ENCODE measurements at regions not wholly inside any gene's neighbourhood (a gene's known extent, or its start where the extent isn't known, plus 50 kb on each side); places are given as distances from the start of the nearest gene placed in this dataset.
A peak's percentile ranks its signal among the peaks of the same experiment; 100 is the strongest.

DNA sequence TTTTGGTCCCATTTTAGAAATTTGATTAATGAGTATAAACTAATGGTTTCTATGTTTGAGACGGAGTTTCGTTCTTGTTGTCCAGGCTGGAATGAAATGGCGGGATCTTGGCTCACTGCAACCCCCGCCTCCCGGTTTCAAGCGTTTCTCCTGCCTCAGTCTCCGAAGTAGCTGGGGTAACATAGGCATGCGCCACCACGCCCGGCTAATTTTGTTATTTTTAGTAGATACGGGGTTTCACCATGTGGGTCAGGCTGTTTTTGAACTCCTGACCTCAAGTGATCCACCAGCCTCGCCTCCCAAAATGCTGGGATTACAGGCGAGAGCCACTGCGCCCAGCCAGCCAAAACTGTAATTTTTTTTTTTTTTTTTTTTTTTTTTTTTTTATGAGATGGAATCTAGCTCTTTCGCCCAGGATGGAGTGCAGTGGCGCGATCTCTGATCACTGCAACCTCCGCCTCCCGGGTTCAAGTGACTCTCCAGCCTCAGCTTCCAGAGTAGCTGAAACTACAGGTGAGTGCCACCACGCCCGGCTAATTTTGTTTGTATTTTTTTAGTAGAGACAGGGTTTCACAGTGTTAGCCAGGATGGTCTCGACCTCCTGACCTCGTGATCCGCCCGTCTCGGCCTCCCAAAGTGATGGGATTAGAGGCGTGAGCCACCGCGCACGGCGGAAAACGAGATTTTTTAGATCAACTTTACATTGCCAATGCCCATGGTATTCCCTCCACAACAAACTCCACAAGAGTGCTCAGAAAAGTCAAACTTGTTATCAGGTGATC is 127.8 kb downstream of the HFE start:
- no peak for DNase-seq (ENCODE audit: low read depth in 2 of 3, low spot score in 1 of 3)

GRCh38 chr6:26215585-26216358 is 128.5 kb downstream of the HFE start:
- no peak for DNase-seq (ENCODE audit: low read depth in 2 of 3, low spot score in 1 of 3)

DNA sequence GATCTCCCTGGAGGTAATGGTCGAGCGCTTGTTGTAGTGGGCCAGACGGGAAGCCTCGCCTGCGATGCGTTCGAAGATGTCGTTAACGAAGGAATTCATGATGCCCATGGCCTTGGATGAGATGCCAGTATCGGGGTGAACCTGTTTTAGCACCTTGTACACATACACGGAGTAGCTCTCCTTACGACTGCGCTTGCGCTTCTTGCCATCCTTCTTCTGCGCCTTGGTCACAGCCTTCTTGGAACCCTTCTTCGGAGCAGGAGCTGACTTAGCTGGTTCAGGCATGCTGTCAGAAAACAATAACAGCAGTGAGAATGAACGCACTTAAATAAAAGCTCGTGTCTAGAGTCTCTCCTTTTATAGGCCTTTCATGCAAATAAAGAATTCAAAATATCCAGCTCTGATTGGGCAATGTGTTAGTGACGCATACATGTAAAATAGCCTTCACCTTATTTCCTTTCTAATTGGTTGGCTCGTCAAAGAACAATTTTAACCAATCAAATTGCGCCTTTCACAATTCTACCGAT is 129.2 kb downstream of the HFE start:
- peak; percentile 64 to 78 (median 69) for DNase-seq (ENCODE audit: low read depth in 2 of 3, low spot score in 1 of 3)

GRCh38 chr6:26216886-26217713 is 129.9 kb downstream of the HFE start:
- peak; percentile 70 to 81 (median 76) for DNase-seq (ENCODE audit: low read depth in 2 of 3, low spot score in 1 of 3)

DNA sequence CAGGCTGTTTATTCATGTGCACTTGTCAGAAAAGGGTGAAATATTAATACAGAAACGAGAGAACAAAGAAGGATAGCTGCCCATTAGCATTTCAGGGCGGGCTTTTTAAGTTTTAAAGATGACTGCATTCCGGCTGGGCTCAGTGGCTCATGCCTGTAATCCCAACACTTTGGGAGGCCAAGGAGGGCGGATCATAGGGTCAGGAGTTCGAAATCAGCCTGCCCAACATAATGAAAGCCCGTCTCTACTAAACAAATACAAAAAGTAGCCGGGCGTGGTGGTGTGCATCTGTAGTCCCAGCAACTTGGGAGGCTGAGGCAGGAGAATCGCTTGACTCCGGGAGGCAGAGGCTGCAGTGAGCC is 130.5 kb downstream of the HFE start:
- DNase-seq (ENCODE audit: low read depth in 2 of 3, low spot score in 1 of 3), result no peak

DNA sequence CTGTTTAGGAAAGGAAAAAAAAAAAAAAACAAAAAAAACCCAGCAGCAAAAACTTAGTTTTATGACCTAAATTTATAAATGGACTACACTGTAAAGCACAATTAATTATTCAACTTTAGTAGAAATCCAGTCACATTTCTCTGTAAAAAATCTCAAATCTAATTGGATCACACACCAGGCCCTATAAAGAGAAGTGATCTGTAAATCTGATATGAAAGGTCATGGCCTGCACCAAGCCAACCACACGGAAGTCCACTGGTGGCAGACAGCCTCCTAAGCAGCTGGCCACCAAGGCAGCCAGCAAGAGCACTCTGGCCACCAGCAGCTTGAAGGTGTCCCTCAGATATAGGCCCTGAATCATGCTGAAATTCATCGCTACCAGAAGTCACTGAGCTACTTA is 131.6 kb downstream of the HFE start:
- DNase-seq (ENCODE audit: low read depth in 2 of 3, low spot score in 1 of 3), result no peak

DNA sequence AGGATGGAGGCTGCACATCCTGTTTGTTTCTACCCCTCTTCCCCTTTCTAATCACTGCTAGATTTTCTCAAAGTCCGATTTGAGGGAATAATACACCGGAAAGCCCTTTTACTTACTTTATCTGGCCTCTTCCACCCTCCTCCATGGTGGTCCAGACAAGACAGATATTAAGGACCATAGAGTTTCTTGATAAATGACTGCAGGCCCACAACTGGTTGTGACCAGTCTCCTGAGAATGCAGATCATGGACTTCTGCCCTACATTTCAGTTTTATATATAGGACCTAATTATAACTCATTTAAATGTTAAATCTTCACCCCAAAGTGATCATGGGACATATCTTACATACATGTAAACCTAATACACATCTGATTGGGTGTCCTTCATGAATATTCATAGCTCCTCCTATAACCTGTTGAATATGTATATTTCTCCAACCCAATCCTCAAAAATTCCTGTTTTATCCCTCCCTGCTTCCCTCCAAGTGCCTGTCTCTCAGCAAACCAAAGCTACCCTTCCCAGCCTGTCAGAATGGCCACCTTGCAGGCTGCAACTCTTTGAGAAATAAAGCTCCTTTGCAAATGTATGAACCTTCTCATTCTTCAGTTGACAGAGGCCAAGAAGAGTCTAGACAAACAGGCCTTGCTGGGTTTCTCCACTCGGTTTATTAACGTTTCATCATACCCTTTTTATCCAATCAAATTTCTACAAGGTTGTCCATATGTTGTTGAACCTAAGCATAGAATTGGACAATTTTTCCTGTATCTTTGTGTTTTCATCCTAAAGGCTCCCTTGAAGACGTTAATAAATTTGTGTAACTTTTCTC is 133.1 kb downstream of the HFE start:
- no peak for DNase-seq (ENCODE audit: low read depth in 2 of 3, low spot score in 1 of 3)

DNA sequence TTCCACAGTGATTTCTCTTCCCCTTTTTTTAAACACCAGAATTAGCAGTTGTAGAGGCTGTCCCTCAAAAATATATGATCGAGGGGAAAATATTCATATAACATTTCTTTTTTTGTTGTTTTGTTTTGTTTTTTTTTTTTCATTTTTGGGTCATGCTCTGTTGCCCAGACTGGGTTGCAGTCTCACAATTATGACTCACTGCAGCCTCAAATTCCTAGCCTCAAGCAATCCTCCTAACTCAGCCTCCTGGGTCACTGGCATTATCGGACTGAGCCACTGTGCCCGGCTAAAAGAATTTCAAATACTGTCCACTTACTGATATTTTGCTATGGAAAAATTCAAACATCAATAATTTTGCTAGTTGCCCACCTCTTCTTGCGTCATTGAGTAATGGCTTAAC is 134.0 kb downstream of the HFE start:
- DNase-seq (ENCODE audit: low read depth in 2 of 3, low spot score in 1 of 3), result no peak

GRCh38 chr6:26222571-26222970 is 135.3 kb downstream of the HFE start:
- no peak for DNase-seq (ENCODE audit: low read depth in 2 of 3, low spot score in 1 of 3)

GRCh38 chr6:26223228-26223627 is 136.0 kb downstream of the HFE start:
- no peak for DNase-seq (ENCODE audit: low read depth in 2 of 3, low spot score in 1 of 3)

DNA sequence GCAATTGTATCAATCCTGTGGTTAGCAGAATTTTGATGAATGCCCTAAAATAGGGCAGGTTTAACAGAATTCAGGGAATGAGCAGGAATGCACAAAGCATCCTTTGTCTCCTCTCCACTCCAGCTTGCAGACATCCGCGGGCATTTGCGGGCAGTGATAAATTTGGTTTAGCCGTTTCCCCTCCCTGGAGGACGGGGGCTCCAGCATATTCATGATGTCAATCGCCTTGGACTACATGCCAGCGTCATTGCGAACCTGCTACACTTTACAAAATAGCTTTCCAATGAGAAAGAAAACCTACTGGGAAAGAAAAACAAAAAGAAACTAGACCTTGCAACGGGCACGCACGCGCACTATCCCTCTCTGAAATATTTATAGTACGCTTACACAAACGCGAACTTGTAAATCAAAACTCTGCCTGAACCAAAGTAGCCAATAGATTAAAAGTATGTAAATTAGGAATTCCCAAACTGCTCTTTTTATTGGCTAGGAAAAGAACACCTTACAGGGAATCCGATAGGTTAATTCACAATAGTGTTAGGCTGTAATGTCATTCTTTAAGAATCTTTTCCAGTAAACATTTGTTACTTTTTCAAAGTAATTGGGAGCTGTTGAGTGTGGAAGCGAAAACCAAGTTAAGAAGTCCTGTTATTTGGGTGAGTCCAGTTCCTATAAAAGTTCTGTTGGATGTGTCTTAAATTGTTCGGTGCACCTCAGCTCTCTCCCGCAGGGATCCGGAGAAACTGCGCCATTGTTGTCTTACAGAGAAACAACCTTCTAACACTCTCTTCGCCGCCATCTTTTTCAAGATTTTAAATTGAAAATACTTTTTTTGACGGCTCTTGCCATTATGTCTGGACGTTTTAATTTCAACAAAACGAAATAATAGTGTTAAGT is 136.7 kb downstream of the HFE start:
- no peak for DNase-seq (ENCODE audit: low read depth in 2 of 3, low spot score in 1 of 3)

- DNase-seq (ENCODE audit: low read depth in 2 of 3, low spot score in 1 of 3), result no peak
Measured at GRCh38 chr6:26224547-26224912, 137.3 kb downstream of the HFE start.

DNA sequence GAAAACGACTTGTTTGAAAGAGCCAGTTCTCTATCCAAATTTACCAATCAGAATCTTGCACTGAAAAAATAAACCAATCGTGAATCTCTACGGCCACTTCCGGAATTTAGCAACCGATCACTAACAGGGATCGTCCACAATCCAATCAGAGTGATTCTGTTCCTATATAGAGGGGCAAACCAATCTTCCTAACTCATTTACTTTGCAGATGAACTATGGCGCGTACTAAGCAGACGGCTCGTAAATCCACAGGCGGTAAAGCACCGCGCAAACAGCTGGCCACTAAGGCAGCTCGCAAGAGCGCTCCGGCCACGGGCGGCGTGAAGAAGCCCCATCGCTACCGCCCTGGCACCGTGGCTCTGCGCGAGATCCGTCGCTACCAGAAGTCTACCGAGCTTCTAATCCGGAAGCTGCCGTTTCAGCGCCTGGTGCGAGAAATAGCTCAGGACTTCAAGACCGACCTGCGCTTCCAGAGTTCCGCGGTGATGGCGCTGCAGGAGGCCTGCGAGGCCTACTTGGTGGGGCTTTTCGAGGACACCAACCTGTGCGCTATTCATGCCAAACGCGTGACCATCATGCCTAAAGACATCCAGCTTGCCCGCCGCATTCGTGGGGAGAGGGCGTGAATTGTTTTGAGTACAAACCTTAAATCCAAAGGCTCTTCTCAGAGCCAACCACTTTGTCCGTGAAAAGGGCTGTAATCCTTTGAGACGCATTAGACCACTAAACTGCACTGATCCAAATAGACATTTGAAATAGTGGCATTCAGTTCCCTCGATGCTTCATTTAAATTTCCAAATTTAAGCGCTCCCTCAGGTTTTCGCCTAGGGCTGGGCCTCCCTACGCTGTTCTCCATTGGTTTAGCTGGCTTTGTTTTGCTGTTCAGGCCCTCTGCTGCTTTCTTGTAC is 138.0 kb downstream of the HFE start:
- DNase-seq (ENCODE audit: low read depth in 2 of 3, low spot score in 1 of 3), result no peak

GRCh38 chr6:26225848-26226578 is 138.8 kb downstream of the HFE start:
- DNase-seq (ENCODE audit: low read depth in 2 of 3, low spot score in 1 of 3), result no peak

- DNase-seq (ENCODE audit: low read depth in 2 of 3, low spot score in 1 of 3), result no peak
Measured at GRCh38 chr6:26226579-26226967, 138.4 kb upstream of the BTN3A2 start.

GRCh38 chr6:26230351-26230750 is 134.6 kb upstream of the BTN3A2 start:
- no peak for DNase-seq (ENCODE audit: low read depth in 2 of 3, low spot score in 1 of 3)

- DNase-seq (ENCODE audit: low read depth in 2 of 3, low spot score in 1 of 3), result no peak
Measured at GRCh38 chr6:26231006-26231587, 133.9 kb upstream of the BTN3A2 start.
